SKM-1 (cell line): ENCODE measurements at regions not wholly inside any gene's neighbourhood (a gene's known extent, or its start where the extent isn't known, plus 50 kb on each side); places are given as distances from the start of the nearest gene placed in this dataset.

Experiments
- DNase-seq: peaks from one replicate; lab custom pipeline; 2025; ENCODE audit not compliant: unreplicated experiment; lab: John Stamatoyannopoulos, UW

DNA sequence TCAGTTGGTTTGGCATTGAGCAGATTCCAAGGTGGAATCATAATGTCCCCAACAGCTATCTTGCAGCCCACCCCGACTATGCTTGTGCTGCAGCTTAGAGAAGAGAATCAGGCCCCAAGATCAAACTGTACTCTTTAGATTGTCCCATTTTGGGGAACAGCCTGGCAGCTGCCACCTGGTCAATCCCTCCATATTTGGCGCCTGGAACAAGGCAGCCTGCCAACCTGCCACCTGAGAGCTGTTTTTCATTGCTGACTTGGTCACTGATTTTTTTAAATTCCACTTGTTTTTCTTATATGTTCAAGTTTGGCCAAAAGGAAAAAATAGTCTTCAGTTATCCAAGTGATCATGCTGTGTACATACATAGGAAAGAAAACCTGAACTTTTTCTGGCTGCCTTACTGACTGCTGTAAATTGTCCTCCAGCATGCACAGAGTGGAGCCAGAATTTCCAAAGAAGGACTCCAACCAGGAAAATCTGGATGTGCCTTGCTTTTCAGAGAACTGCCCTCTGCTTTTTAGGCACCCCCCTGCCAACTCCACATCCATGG, 504.2 kb downstream of the ENC1 start:
- no peak for DNase-seq

DNA sequence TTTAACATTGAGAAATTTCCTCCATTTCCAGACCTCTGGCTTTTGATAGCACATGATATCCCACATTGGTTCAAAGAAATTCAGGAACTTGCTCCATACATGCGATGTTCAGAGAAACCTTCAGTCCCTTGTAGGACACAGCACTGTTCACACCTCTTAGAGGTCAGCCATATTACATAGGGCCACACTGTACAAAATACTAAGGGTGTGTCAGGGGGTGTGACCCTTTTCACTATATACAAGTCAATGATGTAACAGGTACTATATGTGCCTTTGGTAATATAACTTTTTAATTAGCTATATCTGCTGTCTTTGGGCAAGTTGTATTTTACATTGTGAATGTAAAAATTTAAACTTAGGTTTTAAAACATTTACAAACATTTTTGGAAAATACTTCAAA, 505.5 kb downstream of the ENC1 start:
- DNase-seq, result no peak

DNA sequence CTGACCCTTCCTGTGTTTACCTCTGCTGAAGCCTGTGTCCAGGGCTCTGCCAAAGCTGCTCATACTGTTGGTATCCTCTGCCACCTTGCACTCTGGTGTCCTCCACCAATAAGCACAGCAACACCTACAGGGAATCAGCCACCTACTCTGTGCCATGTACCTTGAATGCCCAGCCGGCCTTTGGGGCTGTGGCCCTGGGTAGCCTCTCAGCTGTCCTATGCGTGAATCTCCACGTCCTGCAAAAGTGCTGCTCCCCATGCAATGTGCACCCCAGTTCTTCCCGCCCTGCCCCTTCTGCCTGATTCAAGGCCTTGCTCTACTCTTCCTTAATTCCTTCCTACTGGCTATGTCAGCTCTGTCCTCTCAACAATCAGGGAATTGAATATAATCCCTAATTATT, 506.5 kb downstream of the ARHGEF28 start:
- no peak for DNase-seq

DNA sequence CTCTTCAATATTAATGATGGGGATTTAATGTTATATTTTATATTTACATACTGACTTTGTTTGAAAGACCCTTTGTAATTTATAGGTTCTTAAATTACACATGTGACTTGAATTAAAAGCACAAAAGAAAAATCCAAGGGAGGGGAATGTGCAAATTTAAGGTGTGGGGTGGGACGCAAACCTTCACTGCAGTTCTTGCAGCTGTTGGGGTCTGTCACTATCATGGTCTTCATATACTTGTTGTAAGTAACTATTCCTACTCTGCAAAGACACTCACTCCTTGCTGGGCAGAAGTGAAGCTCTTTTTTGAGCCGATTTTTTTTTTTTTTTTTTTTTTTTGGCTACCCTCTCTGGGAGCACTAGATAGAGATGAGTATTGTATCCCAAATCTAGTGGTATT, 505.3 kb downstream of the ARHGEF28 start:
- DNase-seq, result no peak

DNA sequence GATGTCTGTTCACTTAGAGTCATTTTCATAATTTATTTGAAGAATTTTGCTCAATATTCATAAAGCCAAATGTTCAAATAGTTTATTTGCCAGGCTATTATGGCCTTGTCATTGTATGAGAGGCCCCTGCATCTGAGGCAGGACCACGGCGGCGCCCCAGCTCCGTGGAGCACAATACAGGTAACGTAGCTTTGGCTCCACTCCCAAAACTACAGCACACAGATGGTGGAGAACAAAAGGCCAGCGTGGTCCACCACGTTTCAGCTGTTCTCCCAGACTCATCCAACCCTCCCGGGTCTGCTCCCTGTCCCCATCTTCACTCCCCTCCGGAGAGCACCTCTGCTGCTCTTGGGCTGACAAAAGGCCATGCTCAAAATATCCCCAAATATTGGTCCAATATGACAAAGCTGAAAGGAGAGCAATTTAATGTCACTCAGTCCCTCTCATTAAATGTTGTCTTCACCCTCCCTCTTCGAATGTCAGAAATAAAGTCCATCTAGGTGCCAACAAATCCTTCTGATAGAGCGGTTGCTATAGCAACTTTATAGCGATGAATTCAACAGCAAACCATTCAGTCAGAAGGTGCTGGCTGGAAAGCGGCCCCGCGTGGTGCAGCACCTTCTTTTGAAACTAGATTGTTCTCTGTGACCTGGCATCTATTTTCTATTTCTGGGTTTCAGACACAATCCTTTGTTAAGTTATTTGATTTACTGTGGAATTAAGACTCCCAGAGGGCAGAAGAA, 504.3 kb downstream of the ARHGEF28 start:
- DNase-seq, result no peak

DNA sequence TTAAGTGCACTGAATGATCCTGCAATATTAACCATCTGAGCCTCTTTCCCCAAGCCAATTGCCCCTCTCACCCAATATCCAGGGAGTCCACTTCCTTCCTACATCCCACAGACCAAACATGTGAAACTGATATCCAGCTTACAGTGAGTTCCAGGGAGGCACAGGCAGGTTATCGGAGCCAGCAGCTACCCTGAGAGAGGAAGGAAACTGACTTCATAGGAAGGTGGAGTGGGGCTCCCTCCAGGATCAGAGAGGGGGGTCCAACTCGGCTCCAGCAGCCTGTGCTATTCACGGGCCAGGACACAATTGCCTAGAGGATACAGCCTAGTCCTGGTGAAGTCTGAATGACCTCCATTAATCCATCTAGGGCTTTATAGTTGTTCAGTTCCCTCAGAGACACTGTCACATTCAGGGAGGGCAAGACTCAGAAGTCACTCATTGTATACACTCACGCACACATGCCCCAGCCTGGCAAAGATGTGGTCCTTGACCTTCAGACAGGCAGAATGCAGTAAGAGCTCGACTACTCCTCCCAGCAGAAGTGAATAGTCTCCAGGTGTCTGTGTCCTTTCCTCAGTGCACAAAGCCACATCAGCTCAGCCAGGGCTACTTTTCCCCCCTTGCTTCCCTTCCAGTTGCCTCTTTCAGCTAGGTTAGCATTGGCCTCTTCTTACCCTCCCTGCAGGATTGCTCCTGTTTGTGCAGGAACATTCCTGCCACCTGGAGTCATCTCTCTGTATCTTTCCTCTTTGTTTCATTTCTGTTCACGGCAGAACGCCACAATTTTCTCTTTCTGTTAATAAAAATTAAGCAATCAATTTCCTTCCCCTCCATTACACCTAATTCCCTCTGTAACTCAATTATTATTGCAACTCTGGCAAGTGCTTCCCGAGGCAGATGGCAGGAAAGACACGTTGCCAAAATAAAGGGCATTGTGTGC, 501.7 kb downstream of the ARHGEF28 start:
- DNase-seq, result no peak

DNA sequence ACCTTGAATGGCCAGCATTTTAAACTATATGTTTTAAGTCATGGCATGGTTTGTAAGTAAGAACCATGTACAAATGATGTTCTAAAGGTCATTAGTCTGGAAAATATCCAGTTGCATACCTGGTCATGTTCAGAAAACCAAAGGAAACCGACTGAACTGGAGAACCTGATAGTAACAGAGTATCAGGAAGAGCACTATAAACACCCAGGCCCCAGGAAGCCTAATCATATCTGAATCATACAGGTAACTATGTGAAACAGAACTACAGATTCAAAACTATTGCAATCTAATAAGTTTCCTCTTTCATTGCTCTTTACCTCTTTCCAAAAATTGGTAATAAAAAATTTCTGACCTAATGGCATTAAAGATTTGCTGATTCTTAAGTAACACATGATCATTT, 500.3 kb downstream of the ARHGEF28 start:
- DNase-seq, result no peak

DNA sequence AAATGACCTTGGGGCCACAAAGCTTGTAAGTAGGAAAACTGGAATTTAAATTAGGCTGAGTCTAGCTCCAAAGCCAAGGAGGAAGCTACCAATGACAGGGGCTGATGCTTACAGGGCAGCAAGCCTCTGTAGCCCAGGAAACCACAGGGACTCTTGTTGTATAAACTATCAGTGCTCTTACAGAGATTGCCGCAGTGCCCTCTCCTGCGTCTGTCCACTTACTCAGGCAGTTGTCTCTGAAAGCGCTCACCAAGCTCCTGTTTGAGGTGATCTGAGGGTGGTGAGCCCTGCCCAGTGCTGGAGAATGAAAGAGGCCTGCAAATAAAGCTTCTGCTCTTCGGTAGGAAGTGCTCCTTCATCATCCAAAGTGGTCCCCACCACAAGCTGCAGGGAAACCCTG, 498.8 kb downstream of the ARHGEF28 start:
- no peak for DNase-seq

DNA sequence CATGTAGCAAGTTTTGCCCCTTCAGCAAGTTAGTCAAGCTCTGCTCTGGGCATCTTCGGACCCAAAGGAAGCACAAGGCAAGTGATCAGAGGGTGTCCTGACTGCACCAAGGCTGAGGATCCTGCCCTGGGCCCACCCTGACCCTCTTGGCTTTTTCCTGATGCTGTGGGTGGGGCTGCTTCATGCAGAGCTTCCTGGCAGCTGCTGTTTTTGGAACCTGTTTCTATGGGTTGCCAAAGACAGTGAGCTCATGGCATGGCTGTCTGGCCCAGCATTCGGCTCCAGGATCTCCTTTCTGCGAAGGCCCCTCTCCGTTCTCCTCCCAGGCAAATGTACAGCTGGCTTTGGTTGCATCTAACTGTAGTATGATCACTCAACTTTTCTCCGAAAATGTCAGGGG, 497.9 kb downstream of the ARHGEF28 start:
- DNase-seq, result no peak

DNA sequence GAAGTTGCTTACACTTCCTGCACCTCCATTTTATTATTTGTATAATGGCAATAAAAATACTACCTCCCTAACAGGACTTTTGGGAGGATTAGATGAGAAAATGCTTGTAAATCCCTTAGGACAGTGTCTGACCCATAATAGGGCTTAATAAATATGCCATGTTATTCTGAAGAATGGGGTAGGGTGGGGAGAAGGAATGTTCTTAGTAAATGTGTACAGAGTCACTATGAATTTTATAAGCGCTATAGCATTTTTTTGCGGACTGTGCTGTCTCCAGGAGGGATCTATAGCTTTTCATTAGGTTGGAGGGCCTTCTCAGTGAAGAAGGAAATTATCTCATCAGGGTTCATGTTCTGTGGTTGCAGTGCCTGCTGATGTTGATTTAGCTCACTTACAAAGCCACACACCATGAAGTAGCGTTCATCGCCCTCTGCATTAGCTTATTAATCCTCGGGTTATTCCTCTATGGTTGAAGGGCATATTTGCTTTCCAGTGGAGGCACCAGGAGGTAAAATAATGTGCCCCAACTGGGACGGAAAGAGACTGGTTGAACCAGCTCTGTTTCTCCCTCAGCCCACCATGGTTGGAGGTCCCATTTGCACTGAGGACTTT, 497.1 kb downstream of the ARHGEF28 start:
- DNase-seq, result no peak

DNA sequence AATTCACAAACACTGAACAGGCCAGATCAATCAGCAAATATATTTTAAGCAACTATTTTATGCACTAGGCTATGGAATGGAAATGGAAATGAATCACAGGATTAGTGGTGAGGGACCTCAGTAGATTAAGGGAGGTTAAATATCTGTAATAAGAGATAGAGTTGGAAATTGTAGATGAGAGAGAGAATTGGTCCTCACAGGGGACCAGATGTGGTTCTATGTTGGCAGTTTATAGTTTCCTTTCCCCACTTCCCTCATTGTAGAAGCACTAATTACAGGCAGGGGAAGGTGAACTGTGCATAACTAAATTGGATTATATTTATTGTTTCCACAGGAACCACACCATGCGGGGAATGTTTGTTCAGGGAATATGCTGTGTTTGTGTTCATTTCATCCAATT, 496.2 kb downstream of the ARHGEF28 start:
- no peak for DNase-seq

DNA sequence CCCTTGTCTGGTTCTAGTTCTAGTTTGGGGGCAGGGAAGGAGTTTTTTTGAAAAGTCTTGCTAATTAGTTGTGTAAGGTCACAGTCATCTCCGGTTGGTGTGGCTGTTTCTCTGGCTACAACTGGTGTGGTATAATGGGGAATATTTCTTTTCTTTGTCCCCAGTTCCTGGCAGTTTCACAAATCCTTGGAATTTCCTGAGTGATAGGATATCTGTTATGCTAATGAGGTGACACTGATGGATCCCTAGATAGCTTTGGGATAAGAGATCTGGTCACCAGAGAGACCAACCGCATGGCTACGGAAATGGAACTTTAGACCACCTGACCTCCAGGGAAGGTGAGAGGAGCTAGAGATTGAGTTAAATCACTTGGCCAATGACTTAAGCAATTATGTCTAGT, 494.6 kb downstream of the ARHGEF28 start:
- DNase-seq, result no peak

DNA sequence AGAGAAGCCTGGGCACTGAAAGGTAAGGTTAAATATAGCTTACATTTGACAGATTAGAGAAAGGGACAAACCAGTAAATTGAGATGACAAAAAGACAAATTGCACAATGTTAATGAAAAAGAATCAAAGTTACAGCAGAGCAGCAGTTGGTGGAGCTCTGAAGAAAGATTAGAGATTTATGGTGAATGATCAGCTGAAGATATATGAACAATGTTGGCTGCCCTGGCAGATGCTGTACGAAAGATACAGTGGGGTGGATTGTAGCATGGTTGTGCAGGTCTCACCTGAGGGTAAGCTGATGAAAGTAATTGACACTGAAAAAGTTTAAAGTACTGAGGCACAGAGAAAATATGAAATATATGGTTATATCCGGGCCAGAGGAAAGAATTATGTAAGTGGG, 492.1 kb downstream of the ARHGEF28 start:
- DNase-seq, result no peak

DNA sequence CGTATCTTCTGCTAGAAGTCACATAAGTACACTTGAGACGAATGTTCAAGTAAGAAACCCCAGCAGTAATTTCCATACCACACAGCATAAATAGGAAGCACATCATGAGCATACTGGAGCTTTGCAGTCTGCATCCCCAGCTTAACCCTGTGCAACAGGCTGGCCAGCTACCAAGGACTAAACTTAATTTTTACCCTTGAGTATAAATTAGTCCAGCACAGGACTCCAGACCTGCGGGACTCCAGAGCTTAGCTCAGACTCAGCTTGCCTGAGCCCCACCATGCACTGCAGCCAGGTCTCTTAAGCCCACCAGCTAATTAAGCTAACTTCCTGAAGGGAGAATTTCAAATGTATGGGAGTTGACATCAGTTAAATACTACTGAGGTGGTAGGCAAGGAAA, 491.0 kb downstream of the ARHGEF28 start:
- no peak for DNase-seq

DNA sequence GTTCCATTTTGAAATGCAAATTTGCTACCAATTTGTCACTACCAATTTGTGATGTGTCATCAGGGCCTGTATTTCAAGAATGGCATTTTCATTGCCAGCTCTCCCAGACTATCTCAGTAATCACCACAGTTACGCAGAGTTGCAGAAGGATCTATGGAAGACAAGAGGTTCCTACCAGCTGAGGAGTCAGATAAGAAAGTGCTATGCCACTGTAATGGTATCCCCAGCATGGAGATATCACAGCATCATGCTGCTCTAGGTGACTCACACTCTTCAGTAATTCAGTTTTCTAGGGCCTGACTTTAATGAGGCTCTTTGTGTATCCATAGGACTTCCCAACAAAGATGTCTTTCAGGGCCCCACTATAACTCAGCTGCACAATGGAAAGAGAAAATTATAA, 490.3 kb downstream of the ARHGEF28 start:
- no peak for DNase-seq

DNA sequence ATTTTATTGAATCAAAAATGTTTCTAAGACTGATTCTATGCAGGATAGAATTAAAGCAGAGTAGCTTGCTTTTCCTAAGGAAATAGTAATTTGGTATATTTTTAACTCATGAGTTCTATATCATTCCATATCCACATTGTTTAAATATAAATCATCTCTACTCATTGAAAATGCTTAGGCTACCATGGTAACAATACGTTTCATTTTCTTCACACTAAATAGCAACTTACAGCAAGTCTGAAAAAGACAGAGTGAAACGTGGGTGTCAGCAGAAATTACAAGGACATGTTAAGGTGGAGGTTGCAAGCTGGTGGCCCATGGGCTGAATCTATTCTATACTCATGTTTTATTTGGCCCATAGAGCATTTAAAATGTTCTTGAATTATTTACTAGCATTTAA, 487.9 kb downstream of the ARHGEF28 start:
- no peak for DNase-seq

DNA sequence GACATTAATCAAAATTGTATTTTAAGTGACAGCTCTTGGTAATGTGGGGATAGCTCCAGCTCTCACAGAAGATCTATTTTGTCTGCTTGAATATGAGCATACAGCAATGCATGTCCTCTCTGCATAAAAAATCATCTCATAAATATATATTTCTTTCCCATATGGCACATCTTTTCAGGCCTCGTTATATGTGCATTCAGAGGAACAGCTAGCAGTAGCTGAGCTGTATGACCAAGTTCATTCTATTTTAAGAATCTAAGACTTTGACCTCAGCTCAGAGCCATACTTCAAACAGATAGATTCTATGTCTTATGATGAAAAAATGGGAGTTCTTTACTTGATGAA, 487.2 kb downstream of the ARHGEF28 start:
- DNase-seq, result no peak

DNA sequence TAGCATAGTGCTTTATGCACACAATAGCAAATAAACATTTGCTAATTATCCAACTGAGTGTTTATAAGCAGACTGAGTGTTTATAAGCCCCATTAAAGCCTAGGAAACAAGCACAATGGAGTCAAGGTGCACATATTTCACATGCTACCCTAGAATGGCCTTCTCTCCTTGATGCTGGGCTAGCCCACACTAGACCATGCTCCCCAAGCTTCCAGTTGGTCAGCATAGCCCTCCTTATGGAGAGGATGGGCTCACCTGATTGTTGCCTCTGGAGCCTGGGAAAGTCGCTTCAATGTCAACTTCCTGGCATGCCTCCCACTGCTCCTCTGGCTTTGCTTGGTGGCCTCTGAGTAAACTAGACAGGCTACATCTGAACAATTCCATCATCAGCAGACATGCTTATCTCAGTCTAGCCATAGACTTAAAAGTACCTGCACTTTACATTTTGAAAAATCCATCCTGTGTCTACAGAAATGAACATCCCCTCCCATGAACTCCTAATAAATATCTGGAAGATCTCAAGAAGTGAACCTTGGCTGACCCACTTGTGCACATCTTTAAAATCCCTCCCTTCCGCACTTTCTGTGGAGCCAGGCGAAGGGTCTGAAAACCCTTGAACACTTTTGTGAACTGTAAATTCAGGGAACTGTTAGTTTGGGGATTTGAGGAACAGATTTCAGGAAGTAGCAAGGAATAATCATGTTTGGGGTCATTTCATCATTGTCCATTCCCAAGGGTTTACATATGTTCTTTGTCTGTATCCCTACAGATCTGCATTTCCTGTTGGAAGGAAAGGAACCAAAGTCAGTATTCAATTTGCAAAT, 486.6 kb downstream of the ARHGEF28 start:
- no peak for DNase-seq

DNA sequence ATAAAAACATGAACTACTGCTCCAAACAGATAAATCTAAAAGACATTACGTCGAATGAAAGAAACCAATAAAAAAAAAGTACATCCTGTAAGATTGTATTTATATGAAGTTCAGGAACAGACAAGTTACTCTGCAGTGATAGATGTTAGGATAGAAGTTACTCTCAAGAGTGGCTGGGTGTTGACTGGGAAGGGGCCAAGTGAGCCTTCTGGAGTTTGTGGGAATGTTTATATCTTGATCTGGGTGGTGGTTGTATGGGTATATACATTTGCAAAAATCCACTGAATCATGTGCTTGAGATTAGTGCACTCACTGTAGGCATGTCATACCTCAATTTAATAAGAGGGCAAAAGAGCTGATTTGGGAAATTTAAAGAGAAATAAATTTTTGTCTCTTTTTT, 485.8 kb downstream of the ARHGEF28 start:
- DNase-seq, result no peak

DNA sequence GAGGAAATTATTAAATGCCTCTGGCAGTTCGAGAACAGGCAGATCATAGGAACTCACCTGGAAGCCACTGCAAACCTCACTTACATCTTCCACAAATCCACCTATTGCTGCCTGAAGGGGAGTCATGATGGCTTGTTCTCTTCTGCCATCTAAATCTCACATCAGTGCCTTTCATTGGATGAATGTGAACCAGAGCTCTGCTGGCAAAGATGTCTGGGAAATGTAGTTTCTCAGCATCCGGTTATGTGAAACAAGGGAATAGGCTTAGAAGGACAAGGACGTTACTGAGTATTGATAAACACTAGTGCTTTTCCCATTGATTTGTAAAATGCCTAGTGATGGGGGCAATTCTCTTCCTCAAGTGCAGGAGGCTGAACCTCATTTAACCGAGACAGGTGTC, 483.3 kb downstream of the ARHGEF28 start:
- no peak for DNase-seq

DNA sequence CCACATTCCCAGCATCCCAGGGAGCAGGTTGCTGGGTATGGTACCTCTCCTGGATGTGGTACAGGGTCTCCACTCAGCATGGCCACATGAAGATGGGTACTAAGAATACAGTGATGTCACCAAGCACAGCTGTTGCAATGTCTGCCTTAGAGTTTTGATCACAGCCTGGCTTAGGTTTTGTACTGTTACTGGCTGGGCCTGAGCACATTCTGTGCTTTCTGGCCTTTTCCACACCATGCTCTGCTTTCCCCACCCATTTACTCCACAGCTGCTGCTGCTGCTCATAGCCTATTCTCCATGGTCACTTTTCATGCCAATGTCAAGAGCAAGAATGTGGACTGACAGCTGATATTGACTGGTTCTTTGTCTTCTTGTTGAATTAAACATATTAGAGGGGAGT, 481.9 kb downstream of the ARHGEF28 start:
- no peak for DNase-seq
